ENCODE measurements at regions not wholly inside any gene's neighbourhood (a gene's known extent, or its start where the extent isn't known, plus 50 kb on each side); places are given as distances from the start of the nearest gene placed in this dataset.

DNA sequence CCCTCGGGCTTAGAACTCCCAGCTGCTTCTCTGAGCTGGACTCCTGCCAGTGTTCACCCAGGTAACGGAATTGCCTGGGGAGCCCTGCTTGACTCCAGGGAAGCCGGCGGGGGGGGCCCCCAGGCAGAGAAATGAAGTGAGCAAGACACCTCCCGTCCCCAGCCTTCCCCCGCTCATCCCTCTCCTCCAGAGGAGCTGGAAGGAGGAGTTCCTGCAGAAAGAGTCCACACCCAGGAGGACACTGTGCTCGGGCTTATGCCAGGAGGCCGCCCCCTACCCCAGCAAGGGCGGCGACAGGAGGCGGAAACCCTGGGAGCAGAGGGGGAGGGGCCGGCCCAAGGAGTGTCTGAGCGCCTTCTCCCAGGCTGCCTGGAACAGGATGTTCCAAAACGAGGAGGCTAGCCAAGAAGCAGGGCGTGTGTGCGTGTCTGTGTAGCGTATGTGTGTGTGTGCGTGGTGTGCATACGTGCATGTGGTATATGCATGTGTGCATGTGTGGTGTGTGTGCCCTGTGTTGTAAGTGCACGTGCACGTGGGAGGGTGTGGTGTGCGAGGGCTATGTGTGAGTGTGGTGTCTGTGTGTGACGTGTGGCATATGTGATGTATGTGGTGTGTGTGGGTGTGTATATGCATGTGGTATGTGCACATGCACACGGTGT lies 511.3 kb downstream of the SHQ1 start:
- DNase-seq: no peak

- DNase-seq: no peak
Observed at GRCh38 chr3:72336114-72336651, 512.1 kb downstream of the SHQ1 start.

DNA sequence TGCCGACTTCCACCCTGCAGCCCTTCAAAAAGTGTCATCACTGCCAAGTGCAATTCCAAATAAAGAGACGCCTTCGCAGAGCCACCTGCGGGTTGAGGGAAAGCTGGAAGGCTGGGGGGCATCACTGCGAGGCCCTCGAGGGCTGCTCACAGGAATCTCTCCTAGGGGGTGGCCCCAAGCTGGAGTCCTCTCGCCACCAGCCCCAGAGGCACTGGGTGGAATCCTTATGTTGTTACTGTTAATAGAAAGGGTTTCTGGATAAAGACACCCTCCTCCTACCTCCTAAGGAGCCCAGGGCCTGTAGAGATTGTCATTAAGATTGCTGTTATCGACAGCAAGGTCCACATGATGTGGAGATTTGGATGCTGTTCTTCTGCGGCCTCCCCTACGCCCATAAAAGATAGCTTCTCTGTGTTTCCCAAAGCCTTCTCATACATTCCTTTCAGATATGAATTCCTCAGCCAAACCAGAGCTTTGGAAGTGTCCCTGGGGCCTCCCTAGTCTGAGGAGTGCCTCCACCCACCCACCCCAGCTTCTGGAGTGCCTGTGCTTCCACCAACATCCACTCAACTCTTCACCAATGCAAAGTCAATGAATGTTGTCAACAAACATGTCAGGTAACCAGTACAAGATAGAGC lies 512.7 kb downstream of the SHQ1 start:
- DNase-seq: no peak

DNA sequence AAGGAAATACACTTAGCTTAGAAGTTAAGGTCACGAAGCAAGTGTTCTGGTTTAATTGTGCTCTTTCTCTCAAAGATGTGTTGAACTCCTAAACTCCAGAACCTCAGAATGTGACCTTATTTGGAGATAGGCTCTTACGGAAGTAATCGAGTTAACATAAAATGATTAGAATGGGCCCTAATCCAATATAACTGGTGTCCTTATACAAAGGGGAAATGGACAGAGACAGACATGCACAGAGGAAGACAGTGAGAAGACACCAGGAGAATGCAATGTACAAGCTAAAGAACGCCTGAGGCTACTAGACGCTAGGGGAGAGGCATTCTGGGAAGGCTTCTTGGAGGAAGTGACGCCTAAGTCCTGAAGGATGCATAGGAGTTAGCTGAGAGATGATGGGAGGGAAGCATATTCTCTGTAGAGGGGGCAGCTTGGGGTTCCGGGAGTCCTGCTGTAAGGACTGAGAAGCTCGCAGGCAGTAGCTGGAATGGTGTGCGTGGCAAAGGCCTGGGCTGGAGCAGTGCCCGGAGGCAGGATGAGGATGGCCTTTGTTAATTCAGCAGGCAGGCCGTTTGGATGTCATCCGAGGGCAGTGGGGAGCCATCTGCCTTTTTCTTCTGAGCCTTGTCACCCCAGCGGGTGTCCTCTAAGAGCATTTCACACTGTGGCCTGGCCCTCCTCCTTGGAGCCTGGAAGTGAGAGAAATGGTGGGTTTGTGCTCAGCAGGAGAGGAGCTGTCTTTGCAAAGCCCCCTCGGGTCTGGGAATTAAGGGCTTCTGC lies 513.4 kb downstream of the SHQ1 start:
- no peak for DNase-seq

GRCh38 chr3:72332689-72333088 lies 515.6 kb downstream of the SHQ1 start:
- DNase-seq: no peak

GRCh38 chr3:72332036-72332435 lies 516.2 kb downstream of the SHQ1 start:
- no peak for DNase-seq

DNA sequence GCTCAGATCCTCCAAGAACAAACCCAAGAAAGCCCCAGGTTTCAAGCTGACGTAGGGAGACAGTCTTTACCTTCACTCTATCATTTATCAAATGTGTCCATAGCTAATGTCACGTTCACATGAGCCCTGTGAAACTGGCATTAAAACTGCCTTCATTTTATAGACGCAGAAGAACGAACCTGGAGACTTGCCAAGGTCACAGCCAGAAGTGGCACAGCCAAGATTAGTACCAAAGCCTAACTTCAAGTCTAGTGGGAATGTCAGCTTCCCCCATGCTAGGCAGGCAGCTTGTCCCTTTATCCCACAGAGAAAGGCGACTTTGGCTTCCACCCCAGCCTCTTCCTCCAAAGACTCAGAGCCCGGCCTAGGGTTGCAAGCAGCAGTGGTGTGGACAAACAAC lies 517.2 kb downstream of the SHQ1 start:
- DNase-seq: no peak

GRCh38 chr3:72329354-72329753 lies 518.9 kb downstream of the SHQ1 start:
- DNase-seq: no peak

- DNase-seq: no peak
Observed at GRCh38 chr3:72328755-72329277, 519.4 kb downstream of the SHQ1 start.

DNA sequence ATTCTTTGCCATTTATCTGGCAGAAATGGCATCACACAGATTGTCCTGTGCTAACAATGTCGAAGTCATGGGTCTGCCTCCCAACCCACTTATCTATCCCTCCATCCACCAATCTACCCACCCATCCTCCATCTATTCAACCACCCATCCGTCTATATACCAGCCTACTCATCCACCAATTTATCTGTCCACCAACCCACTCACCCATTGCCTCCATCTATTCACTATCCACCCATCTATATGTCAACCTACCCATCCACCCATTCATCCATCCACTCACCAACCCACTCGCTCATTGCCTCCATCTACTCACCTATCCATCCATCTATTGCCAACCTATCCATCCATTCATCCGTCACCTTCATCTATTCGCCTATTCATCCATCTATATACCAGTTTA lies 521.2 kb downstream of the SHQ1 start:
- no peak for DNase-seq

GRCh38 chr3:72324253-72324811 lies 523.9 kb downstream of the SHQ1 start:
- DNase-seq: no peak

DNA sequence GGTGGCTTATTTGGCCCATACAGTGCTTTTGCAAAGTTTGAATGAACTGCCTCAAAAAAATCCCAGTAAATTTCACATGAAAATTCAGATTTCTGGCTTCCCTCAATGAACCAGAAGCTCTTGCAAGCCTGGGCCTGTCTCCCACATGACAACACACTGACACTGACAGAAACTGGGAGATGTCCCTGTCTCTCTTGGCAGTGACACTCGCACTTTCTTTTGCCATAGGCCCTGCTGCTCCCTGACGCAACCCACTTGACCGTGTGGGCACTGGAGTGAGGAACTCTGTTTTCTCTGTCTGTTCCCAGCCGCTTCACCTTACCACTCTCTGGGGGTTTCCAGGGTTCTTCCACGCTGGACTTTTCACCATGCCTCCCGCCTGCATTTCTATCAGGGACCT lies 524.5 kb downstream of the SHQ1 start:
- DNase-seq: no peak

DNA sequence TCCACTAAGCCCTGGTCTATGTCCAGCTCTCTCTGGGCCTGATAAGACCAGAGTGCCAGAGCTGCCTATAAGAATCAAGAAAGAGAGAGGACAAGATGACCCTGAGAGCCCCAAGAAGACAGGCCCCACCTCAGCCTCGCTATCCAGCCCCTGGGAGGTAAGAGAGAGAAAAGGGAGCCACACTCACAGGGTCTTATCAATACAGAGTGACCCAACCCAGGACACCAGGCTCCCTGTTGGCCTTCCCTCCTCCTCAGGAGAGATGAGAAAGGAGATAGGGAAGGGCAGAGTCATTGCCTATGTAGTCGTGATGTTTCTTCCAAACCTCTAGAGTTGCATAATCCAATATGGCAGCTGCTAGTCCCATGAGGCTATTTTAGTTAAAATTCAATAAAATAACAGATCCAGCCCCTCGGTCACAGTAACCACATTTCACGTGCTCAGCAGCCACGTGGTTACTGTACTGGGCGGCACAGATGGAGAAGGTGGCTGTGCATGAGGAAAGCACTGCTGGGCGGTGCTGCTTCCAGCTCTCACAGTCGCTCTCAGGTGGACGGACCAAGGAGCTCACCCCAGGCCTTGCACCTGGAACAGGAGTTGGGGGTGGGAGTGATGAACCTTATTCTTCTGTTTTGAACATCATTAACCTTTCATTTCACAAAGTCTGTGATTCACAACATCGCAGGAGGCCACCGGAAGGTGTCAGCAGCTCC lies 525.8 kb downstream of the SHQ1 start:
- DNase-seq: no peak

DNA sequence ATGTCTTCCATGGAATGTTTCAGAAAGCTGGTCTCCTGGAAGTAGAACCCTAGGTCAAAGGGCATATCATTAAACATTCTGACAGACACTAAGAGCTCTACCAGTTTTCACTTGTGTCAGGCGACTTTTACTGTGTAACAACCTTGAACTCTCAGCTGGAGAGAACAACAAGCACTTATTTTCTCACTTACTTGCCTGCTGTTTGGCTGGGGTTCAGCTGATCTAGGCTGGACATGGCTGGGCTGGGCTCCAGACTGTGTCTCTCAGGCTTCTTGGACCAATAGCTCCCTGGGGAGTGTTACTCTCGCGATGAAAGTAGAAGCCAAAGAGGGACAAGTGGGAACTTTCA lies 527.3 kb downstream of the SHQ1 start:
- no peak for DNase-seq

- DNase-seq: no peak
Observed at GRCh38 chr3:72320095-72320954, 527.9 kb downstream of the SHQ1 start.

DNA sequence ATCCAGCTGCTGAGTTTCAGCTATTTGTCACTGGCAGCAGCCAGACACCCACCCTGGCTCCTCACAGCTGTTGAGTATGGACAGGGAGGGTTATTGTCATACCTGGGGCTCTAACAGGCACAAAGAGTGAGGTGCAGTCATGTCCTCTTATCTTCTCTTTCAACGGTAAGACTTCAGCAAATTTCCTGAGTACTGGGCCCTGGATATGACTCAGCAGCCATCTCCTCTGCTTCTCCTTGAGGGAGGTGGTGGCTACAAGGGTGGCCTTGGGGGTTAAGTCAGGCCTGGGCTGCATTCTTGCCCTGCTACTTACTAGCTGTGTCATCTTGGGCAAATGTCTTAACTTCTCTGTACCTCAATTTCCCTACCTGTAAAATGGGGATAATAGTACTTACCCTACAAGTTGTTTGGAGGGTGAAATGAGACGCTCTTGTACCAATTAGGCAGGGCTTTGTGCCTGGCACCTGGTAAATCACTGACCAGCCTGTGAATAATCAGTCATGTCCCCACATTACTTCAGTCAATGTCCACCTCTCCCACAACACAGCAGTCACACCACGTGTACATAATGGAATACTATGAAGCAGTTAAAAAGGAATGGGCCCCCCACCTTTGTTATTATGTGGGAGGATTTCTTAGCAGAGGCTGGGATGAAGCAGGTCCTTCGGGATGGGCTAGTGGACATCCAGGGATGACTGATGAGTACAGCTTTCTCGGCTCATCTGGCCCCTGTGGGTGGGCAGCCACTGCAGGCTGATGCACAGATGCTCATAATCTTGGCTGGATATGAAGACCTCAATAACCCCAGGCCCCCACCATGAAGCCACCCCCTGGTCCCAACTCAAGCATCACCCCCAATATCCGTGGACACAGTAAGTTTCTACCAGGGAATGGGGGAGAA lies 528.8 kb downstream of the SHQ1 start:
- no peak for DNase-seq

DNA sequence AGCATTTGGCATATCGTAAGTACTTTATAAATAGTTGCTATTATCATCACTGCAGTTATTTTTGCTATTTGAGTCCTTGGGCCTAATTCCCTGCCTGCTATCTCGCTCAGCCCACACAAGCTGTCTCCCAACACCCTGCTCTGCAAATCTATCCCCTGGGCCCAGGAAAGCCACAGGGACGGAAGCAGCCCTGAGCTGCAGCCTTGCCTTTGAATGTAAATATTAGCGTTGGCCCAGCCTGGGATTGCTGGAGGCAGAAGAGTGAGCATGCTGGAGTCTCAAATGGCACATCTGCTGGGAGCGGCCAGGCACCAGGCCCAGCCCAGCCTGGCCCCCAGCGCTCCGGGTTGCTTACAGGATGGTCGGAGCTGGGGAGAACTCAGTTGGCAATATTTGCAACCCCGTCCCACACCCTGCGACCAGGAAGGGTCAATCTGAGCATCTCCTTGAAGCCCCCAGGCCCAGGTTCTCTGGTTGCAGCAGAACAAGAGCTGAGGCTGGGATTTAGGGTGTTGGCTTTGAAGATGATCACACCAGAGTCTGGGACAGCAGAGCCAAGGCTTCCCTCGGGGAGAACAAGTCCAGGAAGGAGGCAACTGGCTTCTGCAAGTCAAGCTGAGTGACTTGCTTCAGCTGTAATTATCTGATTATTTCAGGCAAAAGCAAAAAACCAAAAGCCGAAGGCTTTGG lies 529.6 kb downstream of the SHQ1 start:
- DNase-seq: no peak

GRCh38 chr3:72317491-72317890 lies 530.8 kb downstream of the SHQ1 start:
- DNase-seq: no peak

DNA sequence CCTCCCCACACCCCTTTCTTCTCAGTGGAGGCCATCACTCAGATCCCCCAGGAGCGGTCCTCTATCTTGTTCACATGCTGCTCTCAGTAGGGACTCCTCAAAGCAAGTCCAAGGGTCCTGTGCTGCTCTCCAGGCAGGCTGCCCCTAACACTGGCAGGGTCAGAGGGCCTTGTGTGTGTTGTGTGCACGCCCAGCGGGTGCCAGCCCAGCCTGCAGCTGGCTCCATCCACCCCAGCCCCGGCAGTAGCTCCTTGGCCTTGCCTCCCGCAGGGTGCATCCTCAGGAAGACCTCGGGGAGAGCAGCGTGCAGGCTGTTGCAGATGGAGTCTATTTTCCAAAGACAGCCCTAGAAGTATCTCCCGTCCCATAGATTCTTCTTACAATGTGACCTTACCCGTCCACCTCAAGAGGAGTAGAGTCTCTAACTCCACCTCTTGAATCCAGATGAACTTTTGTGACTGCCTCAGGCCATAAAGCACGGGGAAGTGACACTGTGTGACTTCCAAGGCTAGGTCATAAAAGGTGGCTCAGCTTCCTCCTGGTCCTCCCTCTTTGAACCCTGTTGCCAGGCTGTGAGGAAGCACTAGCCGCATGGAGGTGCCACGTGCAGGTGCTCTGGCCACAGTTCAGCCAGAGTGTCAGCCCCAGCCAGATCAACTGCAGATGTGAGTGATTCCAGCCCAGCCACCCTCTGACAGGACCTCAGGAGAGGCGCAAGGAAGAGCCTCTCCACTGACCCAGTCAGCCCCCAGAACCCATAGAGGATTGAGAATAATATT lies 531.6 kb downstream of the SHQ1 start:
- no peak for DNase-seq

Data from activated CD4-positive, CD25-positive, alpha-beta regulatory T cell (primary cell).